ENCODE measurements at regions not wholly inside any gene's neighbourhood (a gene's known extent, or its start where the extent isn't known, plus 50 kb on each side); places are given as distances from the start of the nearest gene placed in this dataset.

GRCh38 chr10:128537834-128538330 is 411.7 kb upstream of the MKI67 start:
- Histone ChIP-seq H3K79me2 (ENCODE audit: insufficient read depth, low read length) (no peaks in the 10 kb centered on the region), H3K27me3 (ENCODE audit: control insufficient read depth in 1 of 2, insufficient read depth in 2 of 2, low read length in 2 of 2) (peaks cover 4 to 61% of the 10 kb centered on the region in 2 experiments; a peak in 4 of 5 replicates), H2AFZ (ENCODE audit: low read length) (no peak overlapping the region), H4K20me1 (ENCODE audit: insufficient read depth, low read length) (no peaks in the 10 kb centered on the region), H3K9ac (ENCODE audit: insufficient read depth, low read depth, low read length) (no peak overlapping the region), H3K4me2 (ENCODE audit: low read depth, low read length) (no peak overlapping the region), H3K36me3 (replicated peaks in 1 of 2; ENCODE audit: control insufficient read depth in 1 of 2, insufficient read depth in 2 of 2, low read length in 2 of 2) (no peaks in the 10 kb centered on the region), H3K4me1 (ENCODE audit: insufficient read depth, low read length) (no peaks in the 10 kb centered on the region), H3K27ac (ENCODE audit: extremely low read length, insufficient read depth, low read length) (no peak overlapping the region), H3K9me3 (ENCODE audit: low read length) (no peaks in the 10 kb centered on the region), H3K4me3 (replicated peaks in 1 of 3; ENCODE audit: insufficient read depth in 1 of 3, low read depth in 2 of 3, low read length in 3 of 3) (no peak overlapping the region)
- in situ Hi-C loops (cut with HindIII; ENCODE audit: extremely low pct_ligation_motif_present, low pct_unique_long_range_greater_than_20kb) (loop anchor here (25.0 kb wide), 1 partner anchor 451 kb away; no protein-coding TSS in a partner anchor), intact Hi-C loops (cut with micrococcal nuclease; ENCODE audit: unreplicated experiment) (no loop called here)
- DNase-seq (ENCODE audit: low spot score) (no peak), ATAC-seq (no peak), FAIRE-seq (no peak)
- ChIA-PET POLR2A (no interaction called here), CTCF (ENCODE audit: low intra/inter-chr PET ratio, low total read pairs) (no interaction called here)
- BruUV-seq (replicated peaks), result no TSS peak
- WGBS (ENCODE audit: low lambda C conversion rate), result 9% methylated on average over 7 of the region's 7 CpGs
- no peak for TF ChIP-seq ZNF317 (CRISPR knock-in tag; IDR thresholded peaks at IDR 0.05)
- TF ChIP-seq MLX (CRISPR knock-in tag; IDR thresholded peaks at IDR 0.05), result no peak
- TF ChIP-seq HNRNPUL1 (IDR thresholded peaks at IDR 0.05; ENCODE audit: low read depth, low read length), result no peak
- TF ChIP-seq PRPF4 (IDR thresholded peaks at IDR 0.05; ENCODE audit: low read depth, low read length, poor library complexity, severe bottlenecking), result no peak
- no peak for TF ChIP-seq MAZ (IDR thresholded peaks at IDR 0.05; ENCODE audit: borderline replicate concordance, low read depth, low read length)
- TF ChIP-seq MAZ (CRISPR knock-in tag; IDR thresholded peaks at IDR 0.05; ENCODE audit: low read depth), result no peak
- no peak for TF ChIP-seq ZNF326 (CRISPR knock-in tag; IDR thresholded peaks at IDR 0.05; ENCODE audit: borderline replicate concordance)
- no peak for TF ChIP-seq FOXO1 (CRISPR knock-in tag; IDR thresholded peaks at IDR 0.05)
- no peak for TF ChIP-seq PAWR (CRISPR knock-in tag; IDR thresholded peaks at IDR 0.05; ENCODE audit: borderline replicate concordance)
- no peak for TF ChIP-seq BCL3 (CRISPR knock-in tag; IDR thresholded peaks at IDR 0.05)
- no peak for TF ChIP-seq ZNF547 (CRISPR knock-in tag; IDR thresholded peaks at IDR 0.05)
- TF ChIP-seq MIER3 (CRISPR knock-in tag; IDR thresholded peaks at IDR 0.05; ENCODE audit: borderline replicate concordance), result no peak
- TF ChIP-seq ZNF263 (CRISPR knock-in tag; IDR thresholded peaks at IDR 0.05), result no peak
- no peak for TF ChIP-seq ZSCAN9 (CRISPR knock-in tag; IDR thresholded peaks at IDR 0.05; ENCODE audit: borderline replicate concordance)
- TF ChIP-seq ZNF10 (CRISPR knock-in tag; IDR thresholded peaks at IDR 0.05; ENCODE audit: borderline replicate concordance, low read depth), result no peak
- TF ChIP-seq PITX1 (CRISPR knock-in tag; IDR thresholded peaks at IDR 0.05), result no peak
- TF ChIP-seq ZC3H13 (CRISPR knock-in tag; IDR thresholded peaks at IDR 0.05), result no peak
- no peak for TF ChIP-seq KDM3A (CRISPR knock-in tag; IDR thresholded peaks at IDR 0.05; ENCODE audit: low read depth)
- no peak for TF ChIP-seq ZNF766 (CRISPR knock-in tag; IDR thresholded peaks at IDR 0.05; ENCODE audit: borderline replicate concordance)
- TF ChIP-seq RFX5 (IDR thresholded peaks at IDR 0.05; ENCODE audit: low read depth, low read length), result no peak
- TF ChIP-seq LRRFIP1 (CRISPR knock-in tag; conservative IDR thresholded peaks at IDR 0.05), result no peak

All from HepG2 (cell line).